MM.1S (cell line): ENCODE measurements at regions not wholly inside any gene's neighbourhood (a gene's known extent, or its start where the extent isn't known, plus 50 kb on each side); places are given as distances from the start of the nearest gene placed in this dataset.

ENCODE experiments used
- EZH2 ChIP-seq: fragments of 300-600 bp; sonication (generic); optimal IDR thresholded peaks from 2 replicates; pipeline ENCODE3; 2017; ENCODE audit warnings: low read depth, mild to moderate bottlenecking, antibody characterized with exemption, low read length, mixed read lengths
- EZH2phosphoT487 ChIP-seq: fragments of 300-600 bp; sonication (generic); IDR thresholded peaks from 2 replicates; pipeline ENCODE4 v1.6.1; 2018; ENCODE audit warnings: antibody characterized with exemption, low read length
- TF ChIP-seq, protein P1 (sequence below): fragments of 300-600 bp; sonication (generic); IDR thresholded peaks from 2 replicates; pipeline ENCODE4 v1.5.1; 2016; ENCODE audit warnings: antibody characterized with exemption, low read length, mixed read lengths

DNA sequence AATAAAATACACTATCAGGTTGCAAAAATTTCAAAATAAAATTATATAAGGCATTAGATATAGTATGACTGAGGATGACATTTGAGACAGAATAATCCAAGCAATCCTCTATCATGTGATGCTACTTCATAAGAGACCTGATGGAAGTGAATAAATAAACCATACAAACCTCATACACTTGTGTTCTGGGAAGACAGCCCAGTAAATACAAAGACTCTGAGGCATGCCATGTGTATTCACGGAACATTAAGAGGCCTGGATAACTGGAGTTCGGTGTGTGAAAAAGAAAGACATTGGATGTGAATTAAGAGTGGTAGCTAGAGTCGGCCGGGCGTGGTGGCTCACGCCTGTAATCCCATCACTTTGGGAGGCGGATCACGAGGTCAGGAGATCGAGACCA lies 364.2 kb downstream of the ADAM29 start:
- TF ChIP-seq, protein P1, sequence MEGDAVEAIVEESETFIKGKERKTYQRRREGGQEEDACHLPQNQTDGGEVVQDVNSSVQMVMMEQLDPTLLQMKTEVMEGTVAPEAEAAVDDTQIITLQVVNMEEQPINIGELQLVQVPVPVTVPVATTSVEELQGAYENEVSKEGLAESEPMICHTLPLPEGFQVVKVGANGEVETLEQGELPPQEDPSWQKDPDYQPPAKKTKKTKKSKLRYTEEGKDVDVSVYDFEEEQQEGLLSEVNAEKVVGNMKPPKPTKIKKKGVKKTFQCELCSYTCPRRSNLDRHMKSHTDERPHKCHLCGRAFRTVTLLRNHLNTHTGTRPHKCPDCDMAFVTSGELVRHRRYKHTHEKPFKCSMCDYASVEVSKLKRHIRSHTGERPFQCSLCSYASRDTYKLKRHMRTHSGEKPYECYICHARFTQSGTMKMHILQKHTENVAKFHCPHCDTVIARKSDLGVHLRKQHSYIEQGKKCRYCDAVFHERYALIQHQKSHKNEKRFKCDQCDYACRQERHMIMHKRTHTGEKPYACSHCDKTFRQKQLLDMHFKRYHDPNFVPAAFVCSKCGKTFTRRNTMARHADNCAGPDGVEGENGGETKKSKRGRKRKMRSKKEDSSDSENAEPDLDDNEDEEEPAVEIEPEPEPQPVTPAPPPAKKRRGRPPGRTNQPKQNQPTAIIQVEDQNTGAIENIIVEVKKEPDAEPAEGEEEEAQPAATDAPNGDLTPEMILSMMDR = no peak
- TF ChIP-seq EZH2 (no peak), EZH2phosphoT487 (no peak)
